ENCODE measurements at regions not wholly inside any gene's neighbourhood (a gene's known extent, or its start where the extent isn't known, plus 50 kb on each side); places are given as distances from the start of the nearest gene placed in this dataset.
A peak's percentile ranks its signal among the peaks of the same experiment; 100 is the strongest.

DNA sequence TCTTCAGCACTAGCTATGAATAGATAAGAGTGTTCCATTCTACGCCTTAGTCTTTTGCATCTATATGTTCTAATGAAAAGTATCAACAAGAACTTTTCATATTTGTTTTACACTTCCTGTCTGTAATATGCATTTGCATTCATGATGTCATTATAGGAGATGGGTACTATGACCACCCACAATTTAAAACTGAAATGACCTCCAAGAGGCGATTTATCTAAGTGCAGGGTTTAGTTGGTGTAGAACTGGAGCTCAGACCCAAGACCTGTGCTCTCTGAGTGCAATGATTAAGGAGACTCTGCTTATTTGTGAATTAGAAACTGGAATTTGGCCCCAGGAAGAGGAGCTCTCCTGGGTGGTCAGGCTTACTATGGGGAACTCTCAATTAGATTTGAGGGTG is 289.1 kb downstream of the ETS1 start:
- no peak for DNase-seq

DNA sequence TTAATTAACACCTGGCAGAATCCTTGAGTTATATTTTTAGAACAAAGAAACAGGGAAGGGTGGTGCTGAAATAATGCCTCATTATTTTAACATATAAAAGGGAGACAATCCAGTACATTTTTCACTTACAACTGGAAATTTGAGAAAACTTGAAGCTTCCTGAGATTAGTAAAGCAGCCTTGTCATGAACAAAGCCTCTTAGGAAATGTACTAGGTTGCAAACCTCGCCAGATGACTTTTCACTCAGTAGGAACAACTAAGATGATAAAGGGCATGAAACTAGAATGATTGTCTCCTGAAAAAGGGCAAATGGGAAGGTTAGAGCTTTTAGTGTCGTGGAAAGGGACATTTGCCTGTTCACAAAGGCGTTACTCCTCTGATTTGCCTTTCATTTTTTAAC is 289.6 kb downstream of the ETS1 start:
- DNase-seq: no peak

DNA sequence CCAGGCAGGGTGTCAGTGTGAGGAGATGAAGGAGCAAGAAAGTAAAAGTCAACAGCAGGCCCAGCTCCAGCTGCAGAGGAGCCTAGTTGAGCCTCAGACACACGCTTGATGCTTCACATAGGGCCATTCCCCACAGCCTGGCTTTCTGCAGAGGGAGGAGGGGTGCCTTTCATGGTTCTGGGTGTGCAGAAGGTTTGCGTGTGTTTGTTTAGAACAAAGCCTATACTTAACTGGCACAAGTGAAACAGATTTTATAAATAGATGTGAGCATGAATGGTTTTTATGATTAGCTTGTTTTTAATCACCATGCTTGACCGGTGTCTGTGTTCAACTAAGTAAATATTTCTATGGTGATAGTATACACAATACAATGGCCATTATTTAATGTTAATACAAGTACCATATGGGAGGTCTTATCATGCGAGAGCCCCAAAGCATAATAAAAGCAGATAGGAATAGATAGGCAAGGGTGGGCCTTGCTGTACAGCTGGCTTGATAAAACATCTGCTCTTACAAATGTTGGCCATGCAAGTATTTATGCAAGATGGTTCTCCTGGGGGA is 290.2 kb downstream of the ETS1 start:
- peak; percentile 64 for DNase-seq

DNA sequence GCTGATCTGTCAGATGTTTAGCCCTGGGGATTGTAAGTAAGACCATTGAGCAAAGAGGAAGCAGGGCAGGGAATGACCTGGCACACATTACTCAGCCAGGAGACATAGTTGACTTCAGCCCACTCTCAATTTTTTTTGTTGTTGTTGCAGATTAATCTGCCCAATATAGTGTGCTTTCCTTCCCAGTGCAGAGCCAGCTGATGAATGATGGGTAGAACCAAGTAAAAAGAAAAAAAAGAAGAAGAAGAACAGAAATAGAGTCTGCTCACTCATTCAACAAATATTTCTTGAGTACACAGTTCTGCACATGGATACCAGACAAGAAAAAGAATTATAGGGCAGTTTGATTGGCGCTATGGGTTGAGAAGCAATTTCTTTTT is 292.7 kb downstream of the ETS1 start:
- no peak for DNase-seq

DNA sequence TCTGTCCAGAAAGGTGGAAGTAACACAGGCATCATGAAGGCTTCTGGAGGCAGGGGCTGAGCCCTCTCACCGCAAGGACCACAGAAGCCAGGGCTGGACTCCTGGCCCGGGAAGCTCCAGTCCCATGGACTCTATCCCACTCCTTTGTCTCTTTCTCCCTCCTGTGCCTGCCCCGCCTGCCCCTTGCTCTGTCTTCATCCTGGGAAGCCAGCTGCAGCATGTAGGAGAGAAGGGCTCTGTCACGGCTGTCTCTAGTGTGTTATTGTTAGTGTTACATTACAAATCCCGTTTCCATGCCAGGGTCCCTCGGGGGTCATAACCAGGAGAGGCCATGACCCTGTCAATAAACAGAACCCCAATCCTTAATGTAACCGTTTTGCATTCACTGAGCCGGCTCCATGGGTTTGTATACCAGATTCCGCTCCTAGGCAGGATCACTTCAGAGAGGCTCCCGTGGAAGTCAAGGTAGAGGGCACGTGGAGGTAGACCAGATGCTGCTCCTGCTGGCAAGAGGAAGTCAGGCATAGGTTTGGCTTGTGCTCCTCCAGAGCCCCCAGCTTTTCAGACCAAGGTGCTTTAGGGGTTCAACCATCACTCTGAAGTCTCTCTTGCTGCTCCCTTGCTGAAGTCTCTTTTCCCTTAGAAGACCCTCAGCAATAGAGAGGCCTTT is 293.2 kb downstream of the ETS1 start:
- no peak for DNase-seq

DNA sequence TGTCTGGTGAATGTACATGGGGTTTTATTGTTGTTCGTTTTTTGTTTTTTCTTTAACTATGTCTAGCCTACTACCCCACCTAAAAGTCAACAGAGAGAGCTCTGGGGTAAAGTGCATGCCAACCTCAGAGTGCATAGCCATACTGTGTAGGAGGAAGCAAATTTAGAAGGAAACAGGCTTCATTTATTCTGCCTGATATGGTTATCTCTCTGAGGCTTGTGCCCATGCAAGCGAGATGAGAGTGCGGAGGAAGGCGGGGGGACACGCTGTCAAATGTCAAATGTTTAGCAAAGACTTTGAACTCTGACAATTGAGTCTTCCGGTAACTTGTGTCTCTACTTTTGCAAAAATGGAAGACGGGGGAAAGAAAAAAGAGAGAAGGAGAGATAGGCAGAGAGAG is 295.5 kb downstream of the ETS1 start:
- no peak for DNase-seq

DNA sequence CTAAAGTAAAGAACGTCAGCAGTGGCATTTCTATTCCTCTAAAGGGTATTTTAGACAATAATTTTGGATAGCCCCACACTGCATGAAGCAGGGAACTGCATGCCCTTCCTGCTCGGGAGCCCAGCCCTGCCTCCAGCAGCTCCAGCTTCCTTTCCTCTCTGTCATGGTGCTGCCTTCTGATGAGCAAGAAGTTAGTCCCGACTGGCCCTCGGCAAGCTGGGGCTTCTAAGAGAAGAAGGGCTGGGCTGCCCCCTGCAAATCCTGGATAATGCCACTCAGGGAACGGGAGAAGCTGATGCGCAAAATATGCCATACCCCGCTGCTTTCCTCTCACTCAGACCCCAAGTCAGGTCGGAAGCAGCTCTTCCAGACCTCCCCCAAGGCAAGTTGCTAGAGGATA is 296.4 kb downstream of the ETS1 start:
- no peak for DNase-seq

DNA sequence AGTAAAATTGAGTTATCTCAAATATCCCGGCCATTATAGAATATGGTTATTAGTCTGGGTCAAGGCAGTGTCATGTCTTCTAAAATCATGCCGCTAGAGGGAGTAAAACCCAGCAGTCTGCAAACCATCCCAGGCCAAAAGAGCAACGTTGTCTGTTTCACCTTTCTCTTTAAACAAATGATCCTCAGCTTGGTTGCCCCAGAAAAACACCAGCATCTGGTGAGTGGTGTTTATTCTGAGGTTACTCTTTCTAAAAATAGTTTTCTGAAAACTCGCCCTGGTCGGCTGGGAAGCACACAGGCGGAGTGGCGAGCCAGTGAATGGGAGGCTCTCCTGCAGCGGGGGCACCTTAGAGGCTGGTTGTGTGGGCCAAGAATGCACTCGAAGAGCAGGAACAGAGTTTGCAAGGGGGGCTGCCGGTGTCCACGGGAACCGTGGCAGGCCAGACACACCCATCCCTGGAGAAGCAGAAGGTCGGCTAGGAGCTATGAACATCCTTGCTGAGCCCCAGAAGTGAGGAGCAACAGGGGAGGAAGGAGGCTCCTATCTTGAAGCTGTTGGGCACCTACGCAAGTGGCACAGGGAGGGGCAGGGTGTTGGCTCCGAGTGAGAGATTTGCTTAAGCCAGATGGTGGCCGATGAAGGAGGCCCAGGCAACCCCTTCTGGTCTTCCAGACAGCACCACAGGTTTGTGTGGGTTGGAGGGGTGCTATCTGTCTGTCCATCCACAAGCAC is 297.1 kb downstream of the ETS1 start:
- peak; percentile 45 for DNase-seq

DNA sequence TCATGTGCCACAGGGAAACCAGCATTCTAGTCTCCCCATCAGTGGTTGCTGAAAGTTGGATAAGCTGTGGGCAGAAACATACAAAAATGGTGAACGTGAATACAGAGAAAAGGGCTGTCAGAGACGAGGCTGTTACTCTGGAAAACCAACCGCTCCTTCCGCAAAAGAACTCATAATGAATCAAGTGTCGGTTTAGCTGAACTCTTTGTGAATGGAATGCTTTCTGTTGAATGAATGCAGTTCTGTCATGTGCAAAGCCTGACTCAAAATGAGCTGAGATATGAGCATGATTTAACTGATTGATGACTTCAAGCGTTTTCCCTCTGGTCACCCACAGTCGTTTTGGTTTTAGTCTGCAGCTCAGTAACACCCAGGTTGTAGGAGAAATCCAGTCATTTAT is 298.3 kb downstream of the ETS1 start:
- no peak for DNase-seq

DNA sequence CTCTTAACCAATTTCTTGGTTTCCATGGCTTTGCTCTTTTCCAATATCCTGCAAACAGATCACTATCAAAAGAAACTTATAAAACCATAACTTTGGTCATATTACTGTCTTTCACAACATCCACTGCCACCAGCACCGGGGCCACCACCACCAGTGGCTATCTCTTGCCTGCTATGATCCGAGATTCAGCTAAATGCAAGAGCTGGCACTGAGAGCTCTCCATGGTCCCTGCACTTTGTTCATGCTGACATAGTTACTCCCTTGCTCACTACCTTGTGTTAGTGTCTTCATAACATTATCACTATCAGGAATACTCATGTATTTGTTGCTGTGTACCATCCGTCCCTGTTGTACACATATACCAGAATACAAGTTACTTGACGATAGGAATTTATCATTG is 299.0 kb downstream of the ETS1 start:
- no peak for DNase-seq

DNA sequence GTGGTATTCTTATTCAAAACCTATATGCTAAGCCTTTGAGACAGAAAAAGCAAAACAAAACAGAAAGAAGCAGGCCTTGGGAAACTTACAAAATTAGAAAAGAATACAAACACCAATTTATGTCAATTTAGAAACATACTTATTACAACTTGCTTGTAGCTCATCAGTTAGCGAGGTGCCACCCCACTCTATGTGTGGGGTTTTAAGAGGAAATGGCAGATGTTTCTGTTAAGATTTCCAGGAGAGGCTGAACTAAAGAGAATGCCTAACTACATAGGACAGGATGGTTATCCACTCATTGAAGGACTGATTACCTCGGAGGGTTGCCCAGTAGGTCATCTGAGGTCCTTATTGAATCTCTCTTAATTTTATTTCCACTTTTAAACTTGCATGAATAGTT is 302.0 kb downstream of the ETS1 start:
- DNase-seq: no peak

DNA sequence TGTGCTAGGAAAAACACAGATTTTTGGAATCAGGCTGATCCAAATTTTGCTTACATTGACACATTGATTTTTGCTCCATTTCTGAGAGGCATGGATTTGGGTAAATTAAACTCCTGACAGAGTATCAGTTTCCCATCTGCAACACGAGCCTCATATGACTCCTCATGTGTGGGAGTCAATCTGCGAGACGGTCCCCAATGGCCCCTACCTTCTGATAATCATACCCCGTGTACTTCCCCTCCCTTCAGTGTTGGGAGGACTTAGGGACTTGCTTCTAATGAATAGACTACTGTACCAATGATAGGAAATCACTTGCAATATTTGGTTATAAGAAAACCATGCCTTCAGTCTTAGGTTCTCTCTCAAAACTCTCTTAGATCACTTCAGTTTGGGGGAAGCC is 302.7 kb downstream of the ETS1 start:
- DNase-seq: no peak

DNA sequence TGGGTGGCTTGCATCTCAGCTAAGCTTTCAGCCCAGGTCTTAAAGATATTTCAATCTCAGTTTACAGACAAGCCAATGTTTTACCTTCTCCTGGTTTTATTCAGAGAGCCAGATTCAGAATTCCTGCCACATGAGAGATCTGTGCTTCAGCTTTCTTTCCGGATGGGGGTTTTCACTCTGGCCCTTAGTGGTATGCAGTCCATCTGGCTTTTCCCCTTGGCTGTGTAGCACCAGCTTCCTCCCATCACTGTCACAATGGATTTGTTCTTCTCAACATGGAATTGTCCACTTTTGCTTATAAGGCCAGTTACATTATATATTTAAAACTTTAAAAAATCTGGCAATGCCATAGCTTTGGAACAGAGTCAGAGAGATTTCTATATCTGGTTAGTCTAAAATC is 303.9 kb downstream of the ETS1 start:
- DNase-seq: no peak

DNA sequence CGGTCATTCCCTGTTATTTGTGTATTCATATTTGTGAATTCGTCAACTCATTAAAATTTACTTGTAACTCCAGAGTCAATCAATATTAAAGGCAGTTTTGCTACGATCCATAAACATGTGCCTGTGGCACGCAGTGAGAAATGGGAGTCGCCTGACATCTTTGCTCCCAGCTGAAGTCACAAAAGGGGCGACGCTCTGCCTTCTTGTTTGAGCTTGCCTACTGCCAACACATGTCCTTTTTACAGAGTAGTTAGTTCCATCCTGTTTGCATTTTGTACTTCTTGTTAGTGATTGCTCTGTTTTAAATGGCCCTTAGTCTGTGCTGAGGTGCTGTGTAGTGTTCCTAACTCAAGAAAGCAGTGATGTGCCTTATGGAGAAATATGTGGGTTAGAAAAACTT is 305.3 kb downstream of the ETS1 start:
- DNase-seq: no peak

DNA sequence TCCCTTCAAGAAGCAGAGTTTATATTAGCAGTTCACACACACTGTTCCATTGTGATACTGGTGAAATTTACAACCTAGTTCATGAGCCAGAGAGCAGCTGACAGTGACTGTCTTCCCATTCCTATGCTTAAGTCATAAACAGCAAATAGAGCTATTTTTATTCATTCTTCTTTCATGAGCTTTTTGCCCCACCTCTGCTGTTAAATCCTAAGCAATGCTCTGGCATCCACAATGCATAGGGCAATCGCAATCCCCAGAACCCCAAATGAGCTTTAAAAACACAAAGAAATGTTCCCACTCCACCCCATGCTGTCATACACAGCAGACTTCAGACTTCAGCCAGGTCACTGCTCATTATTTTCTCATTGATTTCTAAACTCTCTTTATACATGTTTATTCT is 307.5 kb downstream of the ETS1 start:
- DNase-seq: no peak

DNA sequence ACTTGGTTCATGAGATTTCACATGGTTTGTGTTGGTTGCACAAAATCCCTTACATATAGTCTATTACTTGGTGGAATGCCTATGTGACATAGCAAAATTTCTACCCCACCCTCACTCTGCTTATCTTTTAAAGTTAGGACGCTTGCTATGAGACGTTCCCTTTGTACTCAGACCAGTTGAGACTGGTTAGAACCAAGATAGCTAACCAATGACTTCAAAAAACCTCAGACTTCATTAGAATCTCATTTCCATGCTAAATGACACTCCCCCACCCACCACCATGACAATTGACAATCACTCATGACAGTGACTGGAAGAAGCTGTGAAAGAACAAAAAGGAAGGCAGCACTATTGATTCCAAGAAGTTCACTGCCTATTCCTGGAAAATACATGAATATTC is 313.6 kb downstream of the ETS1 start:
- no peak for DNase-seq

DNA sequence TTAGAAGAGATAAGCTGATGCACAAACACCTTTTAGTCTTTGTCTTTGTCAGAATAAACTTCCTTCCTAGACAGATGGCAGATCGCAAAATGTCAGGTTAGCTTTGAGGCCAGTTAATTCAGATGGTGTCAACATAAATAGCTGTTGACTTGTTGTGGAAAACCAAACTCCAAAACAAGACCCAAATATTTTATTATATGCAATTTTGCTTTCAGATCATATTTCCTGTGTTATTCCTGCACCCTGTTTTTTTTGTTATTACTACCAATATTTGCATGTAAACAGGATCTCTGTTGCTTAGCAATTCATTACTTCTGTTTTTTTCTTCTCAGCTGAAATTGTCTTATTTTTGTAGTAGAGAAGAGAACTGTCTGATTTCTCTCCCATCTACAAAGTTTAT is 316.0 kb downstream of the ETS1 start:
- no peak for DNase-seq

DNA sequence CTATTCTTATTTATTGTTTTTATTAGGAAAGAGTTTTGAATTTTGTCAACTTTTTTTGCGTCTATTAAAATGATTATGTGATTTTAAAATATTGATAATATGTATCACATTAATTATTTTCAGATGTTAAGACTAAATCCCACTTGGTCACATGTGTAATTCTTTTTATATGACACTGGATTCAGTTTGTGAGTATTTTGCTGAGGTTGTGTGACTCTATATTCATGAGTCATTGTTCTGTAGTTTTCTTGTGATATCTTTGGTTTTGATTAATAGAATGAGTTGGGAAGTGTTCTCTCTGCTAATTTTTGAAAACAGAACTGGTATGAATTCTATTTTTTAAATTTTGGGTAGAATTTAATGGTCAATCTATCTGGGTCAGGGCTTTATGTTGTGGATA is 317.9 kb downstream of the ETS1 start:
- no peak for DNase-seq

DNA sequence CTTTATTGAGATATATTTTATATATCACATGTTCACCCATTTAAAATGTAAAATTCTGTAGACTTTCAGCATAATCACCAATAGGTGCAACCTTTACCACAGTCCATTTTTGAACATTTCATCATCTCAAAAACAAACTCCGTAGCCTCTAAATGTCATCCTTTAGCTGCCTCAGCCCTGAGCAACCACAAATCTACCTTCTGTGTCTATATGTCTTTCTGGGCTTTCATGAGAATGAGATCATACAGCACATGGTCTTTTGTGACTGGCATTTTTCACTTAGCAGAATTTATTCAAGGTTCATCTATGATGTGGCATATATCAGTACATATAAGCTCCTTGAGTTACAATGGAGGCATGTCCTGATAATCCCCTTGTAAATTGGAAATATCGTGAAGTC is 320.5 kb downstream of the ETS1 start:
- no peak for DNase-seq

DNA sequence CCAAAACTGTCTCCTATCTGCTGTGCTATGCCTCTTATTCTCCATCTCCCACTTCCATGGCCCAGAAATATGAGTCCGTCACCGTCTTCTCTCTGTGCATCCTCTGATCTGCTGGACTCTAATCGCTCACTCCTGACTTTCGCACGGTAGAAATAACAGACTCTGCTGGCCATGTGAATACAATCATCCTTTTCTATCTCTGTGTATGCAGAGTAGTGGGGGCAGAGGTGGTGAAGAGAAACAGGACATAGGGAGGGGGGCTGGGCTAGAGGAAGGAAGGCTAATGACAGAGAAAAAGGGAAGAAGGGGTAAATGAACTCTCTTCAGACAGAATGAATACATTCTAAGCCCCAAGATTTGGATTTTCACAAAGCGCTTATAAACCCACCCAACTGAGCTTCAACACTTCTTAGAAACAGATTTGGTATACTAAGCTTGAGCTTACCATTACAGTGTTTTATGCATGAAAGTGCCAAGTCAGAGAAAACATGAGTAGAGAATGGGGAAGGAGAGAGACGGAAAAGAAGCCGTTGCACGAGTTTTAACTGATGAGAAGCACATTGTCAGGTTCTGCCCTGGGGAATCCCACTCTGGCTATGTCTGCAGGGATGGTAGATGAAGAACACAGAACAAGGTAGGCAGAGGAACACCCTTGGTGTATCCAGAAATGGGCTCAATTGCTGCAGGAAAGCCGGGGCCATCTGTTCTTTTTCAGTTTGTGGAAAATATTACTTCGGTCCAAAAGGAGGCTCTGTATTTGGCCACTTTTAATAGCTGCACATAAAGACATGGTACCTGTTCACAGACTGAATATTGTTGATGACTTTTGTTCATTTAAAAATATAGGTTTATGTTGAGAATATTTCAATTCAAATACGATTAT is 324.7 kb downstream of the ETS1 start:
- no peak for DNase-seq

DNA sequence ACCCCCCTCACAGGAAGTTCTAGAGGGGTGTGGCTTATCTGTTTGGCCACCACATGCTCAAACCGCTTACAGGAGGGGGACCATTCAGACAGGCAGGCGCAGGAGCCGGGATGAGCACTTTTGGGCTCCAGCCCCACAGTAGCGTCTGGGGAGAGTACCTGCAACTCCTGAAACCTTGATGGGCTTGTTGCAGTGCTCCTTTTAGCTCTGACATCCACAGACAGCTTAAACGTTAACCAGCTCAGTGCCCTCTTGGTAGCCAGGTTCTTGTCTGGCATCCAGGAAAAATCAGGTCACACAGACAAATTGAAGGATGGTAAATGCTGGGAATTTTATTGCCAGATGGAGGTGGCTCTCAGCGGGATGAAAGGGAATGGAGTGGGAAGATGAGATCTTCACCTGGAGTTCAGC is 326.3 kb downstream of the ETS1 start:
- no peak for DNase-seq

DNA sequence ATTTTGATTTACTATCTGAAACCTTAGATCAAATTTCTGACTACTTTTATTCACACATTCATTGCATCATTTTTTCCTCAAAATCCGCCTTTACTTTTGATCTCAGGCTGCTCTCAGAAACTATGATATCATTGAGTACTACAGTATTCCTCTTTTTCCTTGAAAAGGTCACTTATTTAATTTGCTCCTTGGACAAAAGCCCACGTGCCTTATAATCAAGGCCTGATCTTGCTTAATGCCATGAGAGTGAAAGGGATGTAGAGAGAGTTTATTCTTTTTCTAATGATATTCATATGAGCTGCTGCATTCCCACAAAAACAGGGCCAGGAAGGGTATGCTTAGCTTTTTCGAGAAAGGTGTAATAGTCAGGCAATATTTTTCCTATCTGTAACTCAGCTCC is 327.0 kb downstream of the ETS1 start:
- DNase-seq: no peak

DNA sequence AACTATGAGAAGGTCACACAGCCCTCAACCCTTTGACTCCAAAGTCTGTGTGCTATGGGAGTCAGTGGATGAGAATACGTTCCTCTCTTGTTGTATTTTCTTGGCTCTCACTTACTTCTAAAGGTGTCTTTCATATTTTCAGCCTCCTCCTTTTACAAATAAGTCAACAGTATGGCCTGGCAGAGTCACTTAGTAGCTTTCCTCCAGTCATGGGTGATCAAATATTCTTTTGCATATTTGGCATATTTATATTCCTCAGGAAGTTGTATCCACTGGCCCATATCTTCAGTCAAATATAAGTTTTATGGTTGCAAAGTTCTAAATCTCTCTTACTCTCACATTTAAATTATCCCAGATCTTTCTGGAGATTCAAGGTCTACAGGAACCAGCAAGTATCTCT is 327.5 kb downstream of the ETS1 start:
- no peak for DNase-seq

DNA sequence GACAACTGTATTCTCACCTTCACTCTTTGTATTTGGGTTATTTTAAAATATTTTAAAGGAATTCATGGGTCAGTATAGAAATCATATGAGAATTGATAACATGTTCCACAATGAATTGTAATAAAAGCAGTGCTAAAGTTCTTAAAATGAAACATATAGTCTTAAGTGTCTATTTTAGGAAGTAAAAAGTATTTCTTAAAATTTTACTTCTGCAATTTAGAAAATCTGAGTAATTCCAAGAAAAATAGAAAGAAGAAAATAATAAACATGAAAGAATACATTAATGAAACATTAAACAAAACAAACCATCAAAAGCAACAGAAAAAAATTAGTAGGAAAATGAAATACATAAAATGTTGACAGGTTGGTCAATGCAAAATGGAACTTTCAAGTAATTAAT is 332.4 kb downstream of the ETS1 start:
- no peak for DNase-seq
